Renal cortex interstitium (tissue), 11 donors: ENCODE measurements at regions not wholly inside any gene's neighbourhood (a gene's known extent, or its start where the extent isn't known, plus 50 kb on each side); places are given as distances from the start of the nearest gene placed in this dataset.
A peak's percentile ranks its signal among the peaks of the same experiment; 100 is the strongest.

ENCODE experiments used
- DNase-seq, 11 donors: peaks; one replicate each; pipeline ENCODE4 v3.0.0-alpha.2; 2013; ENCODE audit warnings: low read depth in 9 of 11, low spot score in 4 of 11; ENCODE audit errors: extremely low read depth in 1 of 11

DNA sequence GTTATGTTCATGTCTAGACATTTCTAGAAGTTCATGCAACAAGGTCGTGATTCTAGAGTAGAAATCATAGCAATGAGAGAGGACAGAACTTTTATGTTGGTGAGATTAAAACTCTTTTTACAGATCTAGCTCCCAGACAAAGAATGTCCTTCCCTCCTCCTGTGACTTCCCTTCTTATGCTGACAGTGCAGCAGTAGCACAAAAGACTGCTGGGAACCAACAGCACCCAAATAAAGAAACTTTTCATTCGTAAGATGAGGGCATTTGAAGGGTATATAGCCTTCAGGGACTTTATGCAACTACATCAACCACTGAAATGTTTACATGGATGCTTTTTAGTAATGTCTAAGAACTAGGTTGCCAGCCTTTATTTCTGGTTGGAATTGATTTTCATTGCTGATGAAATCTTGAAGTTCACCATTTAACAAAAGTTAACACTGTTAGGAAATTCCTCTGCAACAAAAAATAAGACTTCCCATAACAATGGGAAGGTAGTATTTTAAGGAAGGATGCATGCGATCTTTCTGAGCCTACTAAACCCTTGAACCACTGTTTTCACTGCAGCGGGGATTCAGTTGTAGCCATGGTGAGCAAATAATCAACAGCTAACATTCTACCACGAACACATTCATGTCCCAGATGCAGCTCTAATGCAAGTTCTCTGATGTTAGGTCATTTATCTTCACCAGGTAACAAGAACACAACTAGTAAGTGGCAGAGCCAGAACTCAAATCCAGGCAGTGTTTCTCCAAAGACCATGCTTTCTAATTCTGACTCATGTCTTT lies 672.8 kb downstream of the PTPRC start:
- no peak for DNase-seq

DNA sequence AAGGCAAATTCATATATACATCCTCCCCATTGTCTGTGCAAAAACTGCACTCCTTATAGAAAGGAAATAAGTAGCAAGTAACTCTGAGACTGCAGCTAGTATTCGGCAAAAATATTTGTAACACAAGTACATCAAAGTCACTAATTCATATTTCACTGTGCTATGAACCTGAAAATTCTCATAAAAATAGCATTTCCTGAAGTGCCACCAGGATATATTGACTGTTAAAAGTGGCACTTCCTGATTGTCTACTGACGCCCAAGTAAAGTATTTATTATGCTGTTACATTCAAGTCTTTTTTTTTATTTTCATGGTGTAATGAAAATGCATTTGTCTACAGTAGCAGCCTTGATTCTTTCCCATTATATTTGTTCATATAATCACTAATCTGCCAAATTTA lies 673.8 kb downstream of the PTPRC start:
- no peak for DNase-seq

DNA sequence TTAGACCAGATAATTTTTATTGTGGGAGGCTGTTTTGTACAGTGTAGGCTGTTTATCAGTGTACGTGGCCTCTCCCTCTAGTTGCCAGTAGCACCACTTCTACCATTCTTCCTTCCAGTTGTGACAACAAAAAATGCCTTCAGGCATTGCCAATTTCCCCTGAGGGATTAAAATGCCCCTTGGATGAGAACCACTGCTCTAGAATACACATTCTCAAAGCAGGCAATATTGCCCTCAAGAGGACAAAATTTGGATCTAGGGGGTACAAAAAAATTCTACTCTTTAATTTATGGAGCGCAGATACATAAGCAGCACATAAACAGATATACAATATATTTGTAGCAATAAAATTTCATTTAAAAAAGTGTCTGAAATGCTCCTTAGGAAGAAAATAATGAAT lies 674.6 kb downstream of the PTPRC start:
- DNase-seq = no peak

DNA sequence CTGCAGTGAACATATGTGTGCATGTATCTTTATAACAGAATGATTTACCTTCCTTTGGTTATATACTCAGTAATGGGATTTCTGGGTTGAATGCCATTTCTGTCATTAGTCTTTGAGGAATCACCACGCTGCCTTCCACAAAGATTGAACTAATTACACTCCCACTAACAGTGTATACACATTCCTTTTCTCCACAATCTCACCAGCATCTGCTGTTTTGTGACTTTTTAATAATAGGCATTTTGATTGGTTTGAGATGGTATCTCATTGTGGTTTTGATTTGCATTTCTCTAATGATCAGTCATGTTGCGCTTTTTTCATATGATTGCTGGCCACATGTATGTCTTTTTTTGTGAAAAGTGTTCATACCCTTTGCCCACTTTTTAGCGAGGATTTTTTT lies 680.5 kb downstream of the PTPRC start:
- no peak for DNase-seq

DNA sequence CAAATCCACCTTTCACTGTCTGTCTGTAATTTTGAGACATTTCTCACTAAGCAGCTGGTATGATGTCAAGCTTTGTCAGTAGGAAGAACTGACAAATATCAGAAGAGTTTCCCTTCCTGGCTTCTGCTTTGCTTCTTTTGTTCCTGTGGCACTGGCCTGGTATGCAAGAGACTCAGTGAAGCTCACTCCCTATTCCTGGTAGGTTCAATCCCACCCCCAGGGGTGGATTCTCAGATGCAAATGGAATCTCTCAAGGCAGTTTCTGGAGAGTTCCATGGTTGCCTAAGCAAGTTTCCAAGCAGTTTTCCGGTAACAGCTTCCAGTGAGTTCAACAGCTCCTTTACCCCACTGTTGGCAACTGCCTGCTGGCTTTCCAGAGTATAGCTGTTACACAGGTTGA lies 683.4 kb downstream of the PTPRC start:
- DNase-seq = no peak

DNA sequence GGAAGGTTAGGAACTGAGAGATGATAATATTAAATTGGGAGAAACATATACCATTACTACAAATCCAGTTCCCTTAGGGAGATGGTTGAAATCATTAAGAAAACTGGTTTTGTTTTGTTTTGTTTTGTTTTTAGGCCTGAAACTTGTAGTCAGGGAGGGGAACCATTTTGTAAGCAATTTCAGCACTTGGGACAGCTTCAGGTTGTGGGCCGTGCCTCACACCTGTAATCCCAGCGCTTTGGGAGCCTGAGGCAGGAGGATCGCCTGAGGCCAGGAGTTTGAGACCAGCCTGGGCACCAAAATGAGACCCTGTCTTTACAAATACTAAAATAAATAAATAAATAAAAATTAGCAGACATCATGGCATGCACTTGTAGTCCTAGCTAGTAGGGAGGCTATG lies 694.3 kb upstream of the NR5A2 start:
- DNase-seq = no peak

DNA sequence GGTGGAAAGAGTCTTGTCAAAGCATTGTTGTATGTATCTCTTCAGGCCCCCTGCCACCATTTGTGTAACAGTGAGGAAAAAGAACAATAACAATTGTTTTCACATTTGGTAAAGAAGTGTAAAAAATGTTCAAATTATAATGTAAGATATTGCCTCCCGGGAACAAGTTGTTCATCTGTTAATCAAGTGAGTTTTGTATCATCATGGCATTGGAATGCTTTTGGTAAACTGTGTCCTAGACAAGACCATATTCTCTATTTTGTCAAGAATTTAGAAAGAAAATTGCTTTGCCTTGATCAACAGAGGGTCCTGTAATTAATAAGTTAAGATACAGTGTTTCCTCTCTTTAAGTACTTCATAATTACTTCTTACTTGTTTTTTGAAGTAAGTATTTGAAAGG lies 692.0 kb upstream of the NR5A2 start:
- DNase-seq = no peak

DNA sequence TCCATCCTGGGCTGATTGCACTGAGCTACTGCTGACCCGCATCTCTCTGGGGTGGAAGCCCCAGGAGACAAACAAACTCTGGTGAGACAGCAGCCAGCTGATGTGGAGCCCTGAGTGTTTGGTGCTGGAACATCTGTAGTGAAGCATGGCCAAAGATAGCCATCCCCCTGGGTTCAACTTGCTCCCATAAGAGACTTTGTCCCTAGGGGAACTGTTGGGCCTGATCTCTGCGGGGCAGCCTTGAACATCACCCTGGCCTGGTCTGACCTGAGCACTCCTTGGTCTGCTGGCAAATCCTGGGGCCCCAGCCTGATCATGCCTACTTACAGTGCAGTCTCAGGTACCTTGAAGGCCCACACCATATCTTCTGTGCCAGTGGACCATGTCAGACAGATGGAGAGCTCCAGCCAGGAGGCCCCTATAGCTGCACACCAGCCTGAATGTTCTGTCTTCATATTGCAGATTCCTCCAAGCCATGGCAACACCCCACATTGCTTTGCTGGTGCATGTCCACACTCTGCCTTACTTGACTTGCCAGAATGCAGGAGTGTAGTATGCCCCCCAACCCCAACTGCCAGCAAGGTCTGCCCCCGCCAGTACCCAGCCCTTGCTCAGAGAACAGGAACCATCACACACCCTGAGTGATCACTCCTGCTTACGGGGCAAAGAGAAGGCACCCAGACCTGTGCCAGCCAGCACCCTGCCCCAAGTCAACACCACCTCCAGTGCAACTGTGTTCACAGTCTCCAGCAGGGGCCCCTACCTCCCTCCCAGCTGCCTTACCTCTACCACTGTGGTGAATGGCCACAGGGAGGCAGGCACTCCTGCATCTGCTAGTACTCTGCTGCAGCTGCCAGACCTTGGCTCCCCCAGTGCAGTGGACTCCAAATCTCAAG lies 690.5 kb upstream of the NR5A2 start:
- DNase-seq = no peak

DNA sequence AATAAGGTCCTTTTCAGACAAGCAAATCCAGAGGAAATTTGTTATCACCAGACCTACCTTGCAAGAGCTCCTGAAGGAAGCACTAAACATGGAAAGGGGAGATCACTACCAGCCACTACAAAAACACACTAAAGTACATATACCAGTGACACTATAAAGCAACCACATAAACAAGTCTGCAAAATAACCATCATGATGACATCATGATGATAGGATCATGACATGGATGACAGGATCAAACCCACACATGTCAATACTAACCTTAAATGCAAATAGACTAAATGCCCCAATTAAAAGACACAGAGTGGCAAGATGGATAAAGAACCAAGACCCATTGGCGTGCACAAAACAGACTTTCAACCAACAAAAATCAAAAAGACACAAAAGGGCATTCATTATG lies 688.8 kb upstream of the NR5A2 start:
- no peak for DNase-seq

DNA sequence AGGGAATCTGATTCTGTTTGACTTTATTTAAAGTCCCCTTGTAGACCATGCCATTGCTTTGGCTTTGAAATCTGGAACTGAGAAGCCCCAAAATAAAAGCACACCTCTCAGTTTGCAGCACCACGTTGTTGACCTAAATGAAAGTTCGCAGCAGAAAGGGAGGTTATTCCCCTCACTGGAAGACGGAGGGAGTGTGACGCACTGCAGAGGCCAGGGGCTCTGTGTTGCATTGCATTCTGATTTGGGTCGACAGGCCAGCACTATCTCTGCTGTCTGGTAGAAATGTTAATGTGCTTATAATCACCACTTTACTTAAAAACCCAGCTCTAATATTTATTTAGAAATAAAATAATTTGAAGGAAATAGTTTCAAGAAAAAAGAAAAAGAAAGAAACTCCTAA lies 675.2 kb upstream of the NR5A2 start:
- peak in 1 of 11 donors; percentile 3 for DNase-seq

DNA sequence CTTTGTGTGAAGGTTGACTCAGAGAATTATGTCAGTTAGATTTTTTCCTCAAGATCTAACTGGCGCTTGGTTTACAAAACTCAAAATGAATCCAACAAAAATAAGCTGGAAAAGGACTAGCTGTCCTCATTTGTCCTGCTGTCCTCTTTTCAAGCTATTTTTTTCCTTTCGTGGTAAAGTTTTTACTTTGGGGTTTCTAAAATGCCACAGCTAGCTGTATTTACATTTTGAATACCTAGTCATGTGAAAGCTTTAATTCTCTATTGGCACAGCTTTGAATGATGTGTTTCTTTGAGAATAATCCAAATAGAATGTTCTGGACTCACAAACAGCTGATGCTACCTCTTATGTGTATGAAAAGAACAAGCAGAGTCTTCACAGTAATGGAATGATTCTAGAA lies 673.6 kb upstream of the NR5A2 start:
- DNase-seq = no peak

DNA sequence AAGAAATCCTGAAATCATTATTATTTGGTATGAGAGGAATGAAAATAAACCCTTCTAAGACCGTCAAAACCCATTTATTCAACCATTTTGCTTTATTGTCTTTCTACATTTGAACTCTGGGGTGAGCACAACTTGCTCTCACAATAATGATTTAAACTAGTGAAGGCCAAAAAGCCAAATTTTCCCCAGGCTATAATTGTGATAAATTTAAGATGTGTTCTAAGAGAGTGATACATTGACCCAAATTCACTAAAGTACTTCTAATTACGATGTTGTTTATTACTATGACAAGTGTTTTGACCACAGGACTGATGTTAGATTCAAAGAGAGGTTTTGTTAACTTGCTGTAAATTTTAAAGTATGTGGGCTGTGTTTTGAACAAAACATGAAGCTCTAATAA lies 670.9 kb upstream of the NR5A2 start:
- DNase-seq = peak in 7 of 11 donors; percentile 19 to 62 (median 31)

DNA sequence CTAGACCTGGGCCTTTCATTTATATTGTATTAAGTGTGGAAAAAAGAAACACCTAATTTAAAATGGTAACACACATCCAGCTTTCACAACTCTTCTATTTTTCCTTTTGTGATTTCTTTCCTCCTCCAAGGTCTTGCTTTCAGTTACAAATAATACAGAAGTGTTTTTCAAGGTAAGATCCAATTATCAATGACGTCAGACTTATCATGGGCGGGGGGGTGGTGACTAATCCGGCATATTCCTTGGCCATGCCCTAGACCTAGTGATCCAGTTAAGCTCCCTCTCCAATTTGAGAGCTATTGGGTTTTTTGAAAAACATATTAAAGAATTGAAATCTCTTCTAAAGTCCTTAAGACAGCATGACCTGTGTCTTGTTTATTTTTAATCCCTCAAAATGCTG lies 669.9 kb upstream of the NR5A2 start:
- DNase-seq = no peak

DNA sequence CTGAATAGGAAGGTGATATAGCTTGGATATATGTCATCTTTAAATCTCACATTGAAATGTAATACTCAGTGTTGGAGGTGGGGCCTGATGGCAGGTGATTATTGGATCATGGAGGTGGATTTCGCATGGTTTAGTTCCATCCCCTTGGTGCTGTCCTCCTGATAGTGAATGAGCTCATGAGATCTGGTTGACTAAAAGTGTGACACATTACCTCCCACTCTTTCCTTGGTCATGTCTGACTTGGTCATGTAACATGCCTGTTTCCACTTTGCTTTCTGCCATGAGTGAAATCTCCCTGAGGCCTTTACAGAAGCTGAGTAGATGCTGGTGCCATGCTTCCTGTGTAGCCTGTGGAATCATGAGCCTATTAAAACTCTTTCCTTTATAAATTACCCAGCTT lies 664.5 kb upstream of the NR5A2 start:
- DNase-seq = no peak

DNA sequence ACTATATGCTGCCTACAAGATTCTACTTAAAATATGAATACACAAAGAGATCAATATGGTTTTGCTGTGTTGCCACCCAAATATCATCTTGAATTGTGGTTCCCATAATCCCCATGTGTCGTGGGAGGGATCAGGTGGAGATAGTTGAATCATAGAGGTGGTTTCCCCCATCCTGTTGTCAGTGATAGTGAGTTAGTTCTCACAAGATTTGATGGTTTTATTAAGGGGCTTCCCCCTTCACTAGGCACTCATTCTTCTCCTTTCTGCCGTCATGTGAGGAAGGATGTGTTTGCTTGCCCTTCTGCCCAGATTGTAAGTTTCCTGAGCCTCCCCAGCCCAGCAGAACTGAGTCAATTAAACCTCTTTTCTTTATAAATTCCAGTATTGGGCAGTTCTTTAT lies 654.4 kb upstream of the NR5A2 start:
- no peak for DNase-seq

DNA sequence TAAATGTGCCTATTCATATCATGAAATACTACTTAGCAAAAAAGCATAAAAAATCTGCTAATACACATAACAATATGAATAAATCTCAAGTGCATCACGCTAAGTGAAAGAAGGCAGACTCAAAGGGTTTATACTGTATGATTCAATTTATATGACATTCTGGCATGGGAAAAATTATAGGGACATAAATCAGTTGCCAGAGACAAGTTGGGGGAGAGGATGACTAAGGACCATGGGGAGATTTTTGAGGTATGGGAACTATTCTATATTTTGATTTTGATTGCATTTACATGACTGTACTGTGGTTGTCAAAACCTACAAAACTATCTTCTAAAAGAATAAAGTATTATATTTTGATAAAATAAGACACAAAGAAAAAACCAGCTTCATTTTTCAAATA lies 650.3 kb upstream of the NR5A2 start:
- DNase-seq = no peak

DNA sequence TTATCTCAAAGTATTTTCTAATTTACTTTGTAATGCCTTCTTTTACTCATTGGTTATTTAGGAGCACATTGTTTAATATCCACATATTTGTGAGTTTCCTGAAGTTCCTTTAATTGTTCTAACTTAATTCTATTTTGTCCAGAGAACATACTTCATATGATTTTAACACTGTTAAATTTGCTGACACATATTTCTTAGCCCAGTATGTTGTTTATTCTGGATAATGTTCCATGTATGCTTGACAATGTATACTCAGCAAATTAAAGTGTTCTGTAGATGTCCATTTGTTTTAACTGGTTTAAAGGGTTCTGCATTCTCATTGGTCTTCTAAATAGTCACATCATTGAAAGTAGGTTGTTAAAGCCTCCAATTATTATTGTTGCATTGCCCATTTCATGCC lies 643.7 kb upstream of the NR5A2 start:
- DNase-seq = no peak

DNA sequence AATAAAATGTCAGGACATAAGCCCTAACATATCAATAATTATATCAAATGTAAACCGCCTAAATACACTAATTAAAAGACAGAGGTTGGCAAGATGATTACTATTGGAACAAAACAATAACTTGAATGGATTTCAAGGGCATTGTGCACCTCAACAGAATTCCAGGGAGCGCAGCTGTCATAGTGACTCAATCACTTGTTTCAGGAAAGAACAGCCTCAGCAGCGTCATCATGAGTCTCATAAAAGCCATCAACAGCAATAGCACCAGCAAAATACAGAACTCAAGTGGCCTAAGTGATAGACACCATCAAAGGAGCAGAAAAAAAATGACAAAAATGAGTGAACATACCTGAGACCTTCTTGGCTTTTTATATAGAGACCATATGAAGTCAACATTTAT lies 632.7 kb upstream of the NR5A2 start:
- no peak for DNase-seq

DNA sequence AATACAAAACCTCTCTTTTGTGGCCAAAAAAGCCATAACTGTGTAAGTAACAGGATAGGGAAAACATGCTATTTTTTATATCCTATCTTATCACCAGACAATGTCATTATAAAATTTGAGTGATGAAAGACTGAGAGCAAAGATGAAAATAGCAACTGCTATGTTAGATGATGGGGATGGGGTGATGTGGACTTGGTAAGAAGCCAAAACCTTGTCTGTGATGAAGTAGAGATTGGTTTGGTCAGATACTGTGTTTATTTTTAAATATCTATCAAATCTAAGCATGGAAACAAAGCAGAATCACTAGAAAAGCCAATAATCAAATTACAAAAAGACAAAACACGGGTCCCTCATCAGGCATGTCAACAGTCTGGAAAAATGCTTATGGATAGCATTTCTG lies 631.1 kb upstream of the NR5A2 start:
- DNase-seq = no peak

DNA sequence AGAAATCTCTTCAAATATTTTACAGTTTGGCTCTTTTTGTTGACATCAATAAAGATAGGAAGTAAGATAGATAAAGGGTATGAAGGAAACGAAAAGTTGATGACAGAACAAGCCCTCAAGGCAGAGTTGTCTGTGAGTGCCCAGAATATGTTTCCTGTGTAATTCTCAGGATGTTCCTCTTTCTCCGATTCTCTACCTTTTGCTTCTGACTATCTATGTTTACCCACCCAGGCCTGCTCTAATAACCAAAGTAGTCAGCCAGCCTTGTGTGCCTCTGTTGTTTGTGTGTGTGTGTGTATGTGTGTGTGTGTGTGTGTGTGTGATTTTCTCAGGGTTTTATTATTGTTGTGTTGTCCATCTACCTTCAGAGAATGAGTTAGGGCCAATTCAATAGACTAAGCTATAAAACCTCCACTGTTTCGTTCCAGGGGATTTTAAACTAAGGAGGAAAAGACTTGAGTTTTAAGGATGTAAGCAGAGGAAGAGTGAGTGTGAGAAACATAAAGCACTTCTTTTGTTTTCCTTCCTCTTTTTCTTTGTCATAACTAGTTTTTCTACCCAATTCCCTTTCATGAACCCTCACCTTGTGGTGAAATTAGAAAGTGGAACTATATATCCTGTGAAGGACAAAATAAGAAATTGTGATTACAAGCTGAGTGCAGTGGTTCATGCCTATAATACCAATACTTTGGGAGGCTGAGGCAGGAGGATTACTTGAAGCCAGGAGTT lies 627.4 kb upstream of the NR5A2 start:
- DNase-seq = no peak
